CD4-positive, alpha-beta memory T cell (primary cell): ENCODE measurements at regions not wholly inside any gene's neighbourhood (a gene's known extent, or its start where the extent isn't known, plus 50 kb on each side); places are given as distances from the start of the nearest gene placed in this dataset.

ENCODE experiments used
- CTCF ChIA-PET: fragments of 350-600 bp; sonication (Branson Sonifier 250); formaldehyde crosslinking; loops from one replicate; lab custom pipeline; 2021; ENCODE audit warnings: inconsistent platforms; ENCODE audit not compliant: partially characterized antibody; lab: Charles Lee
- POLR2A ChIA-PET: fragments of 350-600 bp; sonication (Branson Sonifier 250); formaldehyde crosslinking; loops from one replicate; lab custom pipeline; 2021; ENCODE audit not compliant: partially characterized antibody; lab: Charles Lee
- DNase-seq, 5 donors: peaks; one replicate each; pipeline versions ENCODE4 v3.0.0 to v3.0.0-alpha.2; 2020 to 2022; ENCODE audit warnings: mixed read lengths in 1 of 5
- H3K27ac ChIP-seq: one replicate; pipeline ENCODE4 v1.7.0; 2013; ENCODE audit warnings: low read depth, low read length
- H3K27me3 ChIP-seq: 2 replicates; pipeline ENCODE4 v1.7.0; 2013; ENCODE audit warnings: mild to moderate bottlenecking, low read length, moderate library complexity; ENCODE audit not compliant: insufficient read depth
- H3K36me3 ChIP-seq: 2 replicates; pipeline ENCODE4 v1.7.0; 2013; ENCODE audit warnings: mild to moderate bottlenecking, low read length, moderate library complexity; ENCODE audit not compliant: insufficient read depth
- H3K4me1 ChIP-seq: 2 replicates; pipeline ENCODE4 v1.7.0; 2013; ENCODE audit warnings: mild to moderate bottlenecking, low read length, moderate library complexity; ENCODE audit not compliant: insufficient read depth
- H3K4me3 ChIP-seq, 2 donors: one replicate each; pipeline ENCODE4 v1.7.0; 2013; ENCODE audit warnings: low read length in 2 of 2, mild to moderate bottlenecking in 1 of 2
- H3K9me3 ChIP-seq, 2 donors: one replicate each; pipeline ENCODE4 v1.7.0; 2013; ENCODE audit warnings: low read length in 2 of 2, control low read depth in 1 of 2; ENCODE audit not compliant: control insufficient read depth in 1 of 2
- H3K27ac Mint-ChIP-seq, 7 donors: one replicate each; pipeline ENCODE4 v1.8.0; 2020 to 2021; ENCODE audit warnings: mixed read lengths in 7 of 7, mild to moderate bottlenecking in 6 of 7, inconsistent platforms in 3 of 7, moderate library complexity in 3 of 7
- H3K27me3 Mint-ChIP-seq, 2 donors: one replicate each; pipeline ENCODE4 v1.8.0; 2020 to 2021; ENCODE audit warnings: mixed read lengths in 2 of 2
- H3K36me3 Mint-ChIP-seq, 2 donors: one replicate each; pipeline ENCODE4 v1.8.0; 2020 to 2021; ENCODE audit warnings: mixed read lengths in 2 of 2, inconsistent platforms in 1 of 2, mild to moderate bottlenecking in 1 of 2
- H3K4me1 Mint-ChIP-seq, 4 donors: one replicate each; pipeline ENCODE4 v1.8.0; 2020 to 2021; ENCODE audit warnings: mixed read lengths in 4 of 4, mild to moderate bottlenecking in 1 of 4
- H3K4me3 Mint-ChIP-seq, 8 donors: one replicate each; pipeline ENCODE4 v1.8.0; 2020 to 2021; ENCODE audit warnings: mixed read lengths in 8 of 8, mild to moderate bottlenecking in 7 of 8, moderate library complexity in 6 of 8, inconsistent platforms in 3 of 8
- H3K9me3 Mint-ChIP-seq, 8 donors: one replicate each; pipeline ENCODE4 v1.8.0; 2020 to 2021; ENCODE audit warnings: mixed read lengths in 8 of 8, mild to moderate bottlenecking in 5 of 8, inconsistent platforms in 3 of 8, moderate library complexity in 1 of 8
- intact Hi-C: fragments of 100-400 bp; cut with micrococcal nuclease; formaldehyde crosslinking; loops from one replicate; pipeline ENCODE4 v1.15.1; 2023

DNA sequence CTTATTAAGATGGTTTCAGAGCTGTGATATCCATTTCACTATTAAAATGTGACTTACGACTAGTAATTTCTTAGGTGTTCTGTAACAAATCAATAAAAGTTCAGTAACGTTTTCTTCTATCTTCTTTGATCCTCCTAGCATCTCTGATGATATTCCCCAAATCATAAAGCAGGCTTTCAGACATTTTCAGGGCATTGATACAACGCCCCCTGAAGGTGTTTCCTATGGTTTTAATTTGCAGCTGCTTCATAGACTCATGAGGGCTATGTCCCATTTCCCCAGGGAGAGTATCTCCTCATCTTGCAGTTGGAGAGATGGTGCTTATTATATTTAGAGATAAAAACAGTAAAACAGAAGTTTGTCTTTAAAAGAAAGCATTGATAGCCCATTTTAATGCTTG, 246.8 kb upstream of the CNTN3 start:
- Histone ChIP-seq H3K4me1 (no peaks in the 10 kb centered on the region), H3K27me3 (no peaks in the 10 kb centered on the region), H3K36me3 (no peaks in the 10 kb centered on the region), H3K4me3 (no peak overlapping the region), H3K9me3 (no peaks in the 10 kb centered on the region), H3K27ac (no peak overlapping the region)
- intact Hi-C loops = no loop called here
- H3K4me1 Mint-ChIP-seq = no peaks in the 10 kb centered on the region
- POLR2A ChIA-PET = no interaction called here
- H3K27ac Mint-ChIP-seq = no peak overlapping the region
- H3K27me3 Mint-ChIP-seq = no peaks in the 10 kb centered on the region
- peaks cover 3 to 18% (median 5%) of the 10 kb centered on the region in 8 donors for H3K9me3 Mint-ChIP-seq
- no peak overlapping the region for H3K4me3 Mint-ChIP-seq
- DNase-seq = no peak
- no peaks in the 10 kb centered on the region for H3K36me3 Mint-ChIP-seq
- CTCF ChIA-PET = no interaction called here

DNA sequence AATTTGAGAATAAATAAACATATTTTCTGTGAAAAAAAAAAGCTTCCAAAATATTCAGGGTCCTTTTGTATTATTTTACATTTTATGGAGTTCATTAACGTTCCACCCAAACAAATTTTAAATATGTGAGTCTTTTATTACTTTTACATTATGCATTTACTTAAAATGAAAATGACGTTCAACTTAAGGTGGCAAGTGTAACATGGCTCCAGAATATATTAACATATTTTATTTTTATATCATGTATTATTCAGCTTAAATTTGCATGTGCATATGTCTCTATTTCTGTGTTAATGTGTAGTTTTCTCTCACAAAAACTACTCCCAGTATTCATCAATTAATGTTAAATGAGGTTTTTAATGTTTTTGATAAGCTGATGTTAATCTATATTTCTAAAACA, 243.6 kb upstream of the CNTN3 start:
- Histone ChIP-seq H3K27ac (no peak overlapping the region), H3K27me3 (no peaks in the 10 kb centered on the region), H3K4me3 (no peak overlapping the region), H3K9me3 (no peaks in the 10 kb centered on the region), H3K4me1 (no peaks in the 10 kb centered on the region), H3K36me3 (no peaks in the 10 kb centered on the region)
- no peaks in the 10 kb centered on the region for H3K36me3 Mint-ChIP-seq
- no peak for DNase-seq
- ChIA-PET CTCF (no interaction called here), POLR2A (no interaction called here)
- no peak overlapping the region for H3K27ac Mint-ChIP-seq
- H3K9me3 Mint-ChIP-seq = peaks cover 3 to 18% (median 7%) of the 10 kb centered on the region in 8 donors
- H3K4me1 Mint-ChIP-seq = no peaks in the 10 kb centered on the region
- intact Hi-C loops = no loop called here
- H3K27me3 Mint-ChIP-seq = no peaks in the 10 kb centered on the region
- H3K4me3 Mint-ChIP-seq = no peak overlapping the region

DNA sequence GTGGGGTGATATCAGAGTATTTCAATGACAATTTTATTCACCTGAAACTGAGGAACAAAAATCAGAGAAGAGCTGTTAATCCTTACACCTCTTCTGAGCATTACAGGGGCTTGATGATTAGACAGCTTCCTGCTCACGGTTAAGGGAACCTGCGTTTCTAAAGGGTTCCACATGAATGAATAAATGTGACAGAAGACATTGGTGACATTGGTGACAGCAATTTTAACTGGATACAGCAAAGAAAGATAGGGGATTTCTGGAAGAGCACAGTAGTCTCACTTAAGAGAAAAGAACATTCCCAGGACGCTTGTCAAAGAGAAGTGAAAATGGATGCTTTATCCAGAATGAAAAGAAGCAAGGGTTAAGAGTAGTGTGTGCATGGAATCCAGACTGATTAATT, 235.9 kb upstream of the CNTN3 start:
- no peak overlapping the region for H3K27ac Mint-ChIP-seq
- Histone ChIP-seq H3K9me3 (peaks cover 0 to 5% of the 10 kb centered on the region in 2 donors), H3K36me3 (no peaks in the 10 kb centered on the region), H3K4me3 (no peak overlapping the region), H3K27me3 (no peaks in the 10 kb centered on the region), H3K27ac (no peak overlapping the region), H3K4me1 (no peaks in the 10 kb centered on the region)
- no peak overlapping the region for H3K4me3 Mint-ChIP-seq
- POLR2A ChIA-PET = no interaction called here
- no peaks in the 10 kb centered on the region for H3K27me3 Mint-ChIP-seq
- no peaks in the 10 kb centered on the region for H3K36me3 Mint-ChIP-seq
- CTCF ChIA-PET = no interaction called here
- intact Hi-C loops = no loop called here
- DNase-seq = no peak
- no peaks in the 10 kb centered on the region for H3K4me1 Mint-ChIP-seq
- peaks cover 0 to 16% (median 7%) of the 10 kb centered on the region in 8 donors for H3K9me3 Mint-ChIP-seq

DNA sequence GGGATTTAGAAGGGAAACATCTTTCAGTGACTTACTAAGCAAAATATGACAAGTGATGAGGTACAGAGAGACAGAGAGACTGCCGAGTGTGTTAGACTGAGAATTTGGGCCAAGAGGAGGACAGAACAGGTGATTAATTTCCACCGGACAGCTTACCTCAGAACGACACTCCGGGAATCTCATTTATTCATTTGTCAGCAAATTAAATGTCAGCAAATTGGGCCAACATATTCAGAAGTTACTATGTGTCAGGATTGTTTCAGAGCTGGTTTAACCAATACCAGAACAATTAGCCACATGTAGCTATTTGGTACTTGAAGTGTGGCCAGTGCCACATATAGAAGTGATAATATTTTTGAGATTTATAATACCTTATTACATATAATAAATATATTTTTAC, 232.6 kb upstream of the CNTN3 start:
- POLR2A ChIA-PET = no interaction called here
- CTCF ChIA-PET = no interaction called here

DNA sequence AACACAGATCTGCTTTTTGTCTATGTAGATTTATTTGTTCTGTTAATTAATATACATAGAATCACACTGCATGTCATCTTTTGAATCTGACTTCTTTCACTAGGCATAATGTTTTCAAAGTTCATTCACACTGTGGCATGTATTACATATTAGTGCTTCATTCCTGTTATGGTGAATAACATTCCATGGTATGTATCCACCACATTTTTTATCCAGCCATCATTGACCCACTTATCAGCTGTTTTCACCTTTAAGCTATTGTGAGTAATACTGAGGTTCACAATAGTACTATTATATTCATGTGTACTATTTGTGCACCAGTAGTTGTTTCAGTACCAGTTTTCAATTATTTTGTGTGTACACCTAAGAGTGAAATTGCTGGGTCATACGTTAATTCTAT, 230.6 kb upstream of the CNTN3 start:
- Histone ChIP-seq H3K9me3 (no peaks in the 10 kb centered on the region), H3K36me3 (no peaks in the 10 kb centered on the region), H3K27me3 (no peaks in the 10 kb centered on the region), H3K4me1 (no peaks in the 10 kb centered on the region), H3K4me3 (no peak overlapping the region), H3K27ac (no peak overlapping the region)
- Mint-ChIP-seq H3K9me3 (peaks cover 0 to 17% (median 9%) of the 10 kb centered on the region in 8 donors), H3K4me1 (no peaks in the 10 kb centered on the region), H3K27ac (no peak overlapping the region), H3K27me3 (no peaks in the 10 kb centered on the region), H3K36me3 (no peaks in the 10 kb centered on the region), H3K4me3 (no peak overlapping the region)
- ChIA-PET CTCF (no interaction called here), POLR2A (no interaction called here)
- no peak for DNase-seq
- intact Hi-C loops = no loop called here

More for the DNA sequence above, 232.6 kb upstream of the CNTN3 start:
- no peaks in the 10 kb centered on the region for H3K9me3 ChIP-seq
- no peaks in the 10 kb centered on the region for H3K36me3 ChIP-seq
- H3K27me3 Mint-ChIP-seq = no peaks in the 10 kb centered on the region
- DNase-seq = no peak
- no peaks in the 10 kb centered on the region for H3K36me3 Mint-ChIP-seq
- no peak overlapping the region for H3K27ac ChIP-seq
- H3K9me3 Mint-ChIP-seq = peaks cover 0 to 17% (median 10%) of the 10 kb centered on the region in 8 donors
- intact Hi-C loops = no loop called here
- no peak overlapping the region for H3K4me3 ChIP-seq
- no peaks in the 10 kb centered on the region for H3K4me1 Mint-ChIP-seq
- no peaks in the 10 kb centered on the region for H3K4me1 ChIP-seq
- H3K27ac Mint-ChIP-seq = no peak overlapping the region
- no peaks in the 10 kb centered on the region for H3K27me3 ChIP-seq
- H3K4me3 Mint-ChIP-seq = no peak overlapping the region

DNA sequence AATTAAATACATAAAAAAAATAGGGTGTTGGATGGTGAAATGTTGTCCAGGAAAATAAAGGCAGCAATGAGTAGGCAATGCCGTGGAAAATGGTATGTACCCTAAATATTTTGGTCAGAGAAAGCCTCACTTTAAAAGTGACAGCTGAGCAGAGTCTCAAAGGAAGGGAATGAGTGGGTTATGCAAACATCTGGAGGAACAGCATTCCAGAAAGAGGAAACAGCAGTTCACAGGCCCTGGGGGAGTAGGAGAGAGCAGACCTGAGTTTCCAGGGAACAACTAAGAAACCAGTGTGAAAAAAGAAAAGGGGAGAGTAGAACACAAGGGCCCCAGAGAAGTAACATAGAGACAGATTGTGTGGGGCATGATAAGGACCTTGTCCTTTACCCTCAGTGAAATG, 230.0 kb upstream of the CNTN3 start:
- no peaks in the 10 kb centered on the region for H3K36me3 ChIP-seq
- intact Hi-C loops = no loop called here
- Mint-ChIP-seq H3K36me3 (no peaks in the 10 kb centered on the region), H3K27me3 (no peaks in the 10 kb centered on the region), H3K27ac (no peak overlapping the region), H3K4me3 (no peak overlapping the region), H3K9me3 (peaks cover 0 to 17% (median 8%) of the 10 kb centered on the region in 8 donors), H3K4me1 (no peaks in the 10 kb centered on the region)
- ChIA-PET POLR2A (no interaction called here), CTCF (no interaction called here)
- no peaks in the 10 kb centered on the region for H3K9me3 ChIP-seq
- no peak overlapping the region for H3K4me3 ChIP-seq
- H3K4me1 ChIP-seq = no peaks in the 10 kb centered on the region
- no peak overlapping the region for H3K27ac ChIP-seq
- no peak for DNase-seq
- no peaks in the 10 kb centered on the region for H3K27me3 ChIP-seq

DNA sequence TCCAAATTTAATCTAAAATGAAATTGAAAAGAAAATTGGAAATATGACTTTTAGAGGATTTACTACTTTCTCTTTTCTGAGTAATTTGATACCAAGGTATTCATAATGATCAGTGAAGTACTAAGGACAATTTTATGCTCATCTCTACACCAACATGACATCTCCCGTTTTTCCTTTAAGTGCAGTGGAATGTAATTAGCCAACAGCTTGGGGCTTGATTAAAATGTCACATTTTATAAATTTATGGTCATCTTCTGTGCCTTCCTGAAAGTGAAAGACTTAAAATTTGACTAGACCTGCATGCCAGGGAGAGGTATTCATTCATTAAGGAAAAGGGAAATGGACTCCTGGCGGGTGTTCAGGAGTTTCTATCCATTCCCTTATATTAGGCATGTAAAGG, 228.2 kb upstream of the CNTN3 start:
- intact Hi-C loops = no loop called here
- peaks cover 0 to 12% (median 7%) of the 10 kb centered on the region in 8 donors for H3K9me3 Mint-ChIP-seq
- CTCF ChIA-PET = no interaction called here

DNA sequence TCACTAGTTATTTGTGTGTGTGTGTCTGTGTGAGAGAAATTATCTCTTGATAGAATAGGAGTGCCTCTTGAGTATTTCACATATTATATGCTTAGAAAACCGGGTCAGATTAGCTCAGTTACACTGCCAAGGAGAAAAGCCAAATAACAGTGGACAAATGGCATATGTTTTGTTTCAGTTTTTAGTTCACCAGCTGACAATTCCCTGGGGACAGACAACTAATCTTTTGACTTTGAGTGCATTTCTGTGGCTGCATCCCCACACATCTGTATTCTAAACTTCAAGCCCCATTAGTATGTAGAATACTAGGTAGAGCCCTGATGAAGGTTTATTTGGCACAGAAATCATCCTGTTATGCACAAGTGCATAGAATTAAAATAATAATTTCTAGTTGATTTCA, 227.7 kb upstream of the CNTN3 start:
- no peak overlapping the region for H3K4me3 Mint-ChIP-seq
- POLR2A ChIA-PET = no interaction called here
- Histone ChIP-seq H3K27me3 (no peaks in the 10 kb centered on the region), H3K4me1 (no peaks in the 10 kb centered on the region), H3K9me3 (no peaks in the 10 kb centered on the region), H3K36me3 (no peaks in the 10 kb centered on the region), H3K4me3 (no peak overlapping the region), H3K27ac (no peak overlapping the region)
- DNase-seq = no peak
- peaks cover 0 to 12% (median 7%) of the 10 kb centered on the region in 8 donors for H3K9me3 Mint-ChIP-seq
- H3K27me3 Mint-ChIP-seq = no peaks in the 10 kb centered on the region
- CTCF ChIA-PET = no interaction called here
- no peaks in the 10 kb centered on the region for H3K36me3 Mint-ChIP-seq
- intact Hi-C loops = no loop called here
- H3K27ac Mint-ChIP-seq = no peak overlapping the region
- H3K4me1 Mint-ChIP-seq = no peaks in the 10 kb centered on the region

More for the DNA sequence above, 228.2 kb upstream of the CNTN3 start:
- H3K36me3 ChIP-seq = no peaks in the 10 kb centered on the region
- POLR2A ChIA-PET = no interaction called here
- no peaks in the 10 kb centered on the region for H3K4me1 Mint-ChIP-seq
- no peak overlapping the region for H3K4me3 Mint-ChIP-seq
- no peaks in the 10 kb centered on the region for H3K9me3 ChIP-seq
- H3K36me3 Mint-ChIP-seq = no peaks in the 10 kb centered on the region
- H3K27me3 ChIP-seq = no peaks in the 10 kb centered on the region
- H3K4me3 ChIP-seq = no peak overlapping the region
- H3K4me1 ChIP-seq = no peaks in the 10 kb centered on the region
- H3K27ac ChIP-seq = no peak overlapping the region
- no peak for DNase-seq
- H3K27ac Mint-ChIP-seq = no peak overlapping the region
- no peaks in the 10 kb centered on the region for H3K27me3 Mint-ChIP-seq
